GM19438 (cell line): ENCODE measurements at regions not wholly inside any gene's neighbourhood (a gene's known extent, or its start where the extent isn't known, plus 50 kb on each side); places are given as distances from the start of the nearest gene placed in this dataset.

ENCODE experiments used
- ATAC-seq: cut with Tn5 transposase; IDR thresholded peaks from one replicate; pipeline ENCODE4 v1.9.1; 2021; ENCODE audit warnings: low read depth; ENCODE audit not compliant: unreplicated experiment

GRCh38 chr6:23910420-23910819 is 215.6 kb upstream of the NRSN1 start:
- ATAC-seq, result no peak

GRCh38 chr6:23927935-23928334 is 198.1 kb upstream of the NRSN1 start:
- no peak for ATAC-seq

GRCh38 chr6:23929201-23929600 is 196.8 kb upstream of the NRSN1 start:
- ATAC-seq, result no peak

- ATAC-seq, result no peak
Observed at GRCh38 chr6:23940466-23940865, 185.5 kb upstream of the NRSN1 start.

- ATAC-seq, result no peak
Observed at GRCh38 chr6:23951691-23952090, 174.3 kb upstream of the NRSN1 start.

- no peak for ATAC-seq
Observed at GRCh38 chr6:23952245-23952644, 173.8 kb upstream of the NRSN1 start.

GRCh38 chr6:23953976-23954375 is 172.0 kb upstream of the NRSN1 start:
- ATAC-seq, result no peak

- no peak for ATAC-seq
Observed at GRCh38 chr6:23957017-23957416, 169.0 kb upstream of the NRSN1 start.

- ATAC-seq, result no peak
Observed at GRCh38 chr6:23964865-23965264, 161.2 kb upstream of the NRSN1 start.

- no peak for ATAC-seq
Observed at GRCh38 chr6:23969344-23969743, 156.7 kb upstream of the NRSN1 start.

GRCh38 chr6:23977706-23978105 is 148.3 kb upstream of the NRSN1 start:
- ATAC-seq, result no peak

GRCh38 chr6:23980965-23981364 is 145.1 kb upstream of the NRSN1 start:
- ATAC-seq, result no peak

- no peak for ATAC-seq
Observed at GRCh38 chr6:23981923-23982322, 144.1 kb upstream of the NRSN1 start.

GRCh38 chr6:23983735-23984134 is 142.3 kb upstream of the NRSN1 start:
- no peak for ATAC-seq

GRCh38 chr6:23985015-23985414 is 141.0 kb upstream of the NRSN1 start:
- ATAC-seq, result no peak

- no peak for ATAC-seq
Observed at GRCh38 chr6:23989885-23990533, 136.0 kb upstream of the NRSN1 start.

- no peak for ATAC-seq
Observed at GRCh38 chr6:23994013-23994412, 132.0 kb upstream of the NRSN1 start.

- ATAC-seq, result no peak
Observed at GRCh38 chr6:24004062-24004461, 122.0 kb upstream of the NRSN1 start.

GRCh38 chr6:24004659-24005058 is 121.4 kb upstream of the NRSN1 start:
- ATAC-seq, result no peak

GRCh38 chr6:24006254-24006653 is 119.8 kb upstream of the NRSN1 start:
- ATAC-seq, result no peak

- ATAC-seq, result no peak
Observed at GRCh38 chr6:24009319-24009718, 116.7 kb upstream of the NRSN1 start.

- ATAC-seq, result no peak
Observed at GRCh38 chr6:24010133-24010532, 115.9 kb upstream of the NRSN1 start.

GRCh38 chr6:24016286-24016685 is 109.7 kb upstream of the NRSN1 start:
- no peak for ATAC-seq
